DOHH2 (cell line): ENCODE measurements at regions not wholly inside any gene's neighbourhood (a gene's known extent, or its start where the extent isn't known, plus 50 kb on each side); places are given as distances from the start of the nearest gene placed in this dataset.

Experiments
- H3F3A ChIP-seq: fragments of 200-600 bp; sonication (generic), shearing (Covaris generic); 2 replicates; pipeline ENCODE4 v1.6.0; 2016; ENCODE audit warnings: antibody characterized with exemption, mild to moderate bottlenecking; ENCODE audit not compliant: control insufficient read depth, insufficient read depth
- H3K27ac ChIP-seq: fragments of 200-600 bp; sonication (generic); 2 replicates; pipeline ENCODE4 v1.5.1; 2014; ENCODE audit warnings: low read depth, mild to moderate bottlenecking, low read length, moderate library complexity
- H3K27me3 ChIP-seq: fragments of 200-600 bp; sonication (generic); 2 replicates; pipeline ENCODE4 v1.6.1; 2014; ENCODE audit warnings: mild to moderate bottlenecking, low read length, mixed read lengths; ENCODE audit not compliant: control insufficient read depth
- H3K36me3 ChIP-seq: fragments of 200-600 bp; sonication (generic); 2 replicates; pipeline ENCODE4 v1.6.1; 2014; ENCODE audit warnings: mild to moderate bottlenecking, low read length, moderate library complexity, mixed read lengths; ENCODE audit not compliant: control insufficient read depth
- H3K4me1 ChIP-seq: fragments of 200-600 bp; sonication (generic); 2 replicates; pipeline ENCODE4 v1.6.1; 2014; ENCODE audit warnings: mild to moderate bottlenecking, low read length, mixed read lengths; ENCODE audit not compliant: control insufficient read depth
- H3K4me2 ChIP-seq: fragments of 200-600 bp; sonication (generic); 2 replicates; pipeline ENCODE4 v1.6.0; 2014; ENCODE audit warnings: mild to moderate bottlenecking, low read length, moderate library complexity
- H3K4me3 ChIP-seq: fragments of 200-600 bp; sonication (generic); 2 replicates; pipeline ENCODE4 v1.5.1; 2014; ENCODE audit warnings: mild to moderate bottlenecking, low read length, mixed read lengths
- H3K79me2 ChIP-seq: fragments of 200-600 bp; sonication (generic); 2 replicates; pipeline ENCODE4 v1.6.1; 2014; ENCODE audit warnings: mild to moderate bottlenecking, low read length, mixed read lengths; ENCODE audit not compliant: control insufficient read depth
- H3K9me2 ChIP-seq: fragments of 200-600 bp; sonication (generic); replicated peaks from 2 replicates; pipeline ENCODE4 v1.6.1; 2014; ENCODE audit warnings: mild to moderate bottlenecking, low read length, mixed read lengths; ENCODE audit not compliant: control insufficient read depth
- H3K9me3 ChIP-seq: fragments of 200-600 bp; sonication (generic); 2 replicates; pipeline ENCODE4 v1.6.1; 2014; ENCODE audit warnings: antibody characterized with exemption, low read length, mixed read lengths; ENCODE audit not compliant: control insufficient read depth, insufficient read depth
- H4K20me1 ChIP-seq: fragments of 200-600 bp; sonication (generic); 2 replicates; pipeline ENCODE4 v1.6.0; 2014; ENCODE audit warnings: low read depth, mild to moderate bottlenecking, antibody characterized with exemption, low read length, moderate library complexity; ENCODE audit not compliant: control insufficient read depth, insufficient read depth
- CTCF ChIP-seq: fragments of 200-600 bp; sonication (generic); IDR thresholded peaks from one replicate; pipeline ENCODE4 v1.5.1; 2014; ENCODE audit warnings: antibody characterized with exemption, mild to moderate bottlenecking, low read depth, low read length; ENCODE audit not compliant: poor library complexity, severe bottlenecking
- EZH2phosphoT487 ChIP-seq: fragments of 200-600 bp; sonication (generic); IDR thresholded peaks from 2 replicates; pipeline ENCODE4 v1.6.1; 2017; ENCODE audit warnings: borderline replicate concordance, mild to moderate bottlenecking, antibody characterized with exemption, low read length, moderate library complexity, mixed read lengths

- no peaks in the 10 kb centered on the region for H3K36me3 ChIP-seq
- no peak overlapping the region for H3K4me3 ChIP-seq
- no peak overlapping the region for H3K4me2 ChIP-seq
- H3K79me2 ChIP-seq = no peaks in the 10 kb centered on the region
- no peak for TF ChIP-seq CTCF
- TF ChIP-seq EZH2phosphoT487 = no peak
- no peaks in the 10 kb centered on the region for H3K9me2 ChIP-seq
- H3K27me3 ChIP-seq = no peaks in the 10 kb centered on the region
- no peaks in the 10 kb centered on the region for H3F3A ChIP-seq
- H3K9me3 ChIP-seq = no peaks in the 10 kb centered on the region
- no peaks in the 10 kb centered on the region for H4K20me1 ChIP-seq
- no peak overlapping the region for H3K27ac ChIP-seq
- no peaks in the 10 kb centered on the region for H3K4me1 ChIP-seq
Observed at GRCh38 chr16:87221633-87222032, 95.6 kb downstream of the C16orf95 start.

GRCh38 chr16:87222335-87222734 is 94.9 kb downstream of the C16orf95 start:
- Histone ChIP-seq H3K27ac (no peak overlapping the region), H4K20me1 (no peaks in the 10 kb centered on the region), H3K79me2 (no peaks in the 10 kb centered on the region), H3K36me3 (no peaks in the 10 kb centered on the region), H3K4me1 (no peaks in the 10 kb centered on the region), H3K9me3 (no peaks in the 10 kb centered on the region), H3K27me3 (no peaks in the 10 kb centered on the region), H3K4me3 (no peak overlapping the region), H3K4me2 (no peak overlapping the region), H3F3A (no peaks in the 10 kb centered on the region), H3K9me2 (no peaks in the 10 kb centered on the region)
- no peak for TF ChIP-seq EZH2phosphoT487
- TF ChIP-seq CTCF = no peak

- TF ChIP-seq CTCF (no peak), EZH2phosphoT487 (no peak)
- H3K27ac ChIP-seq = no peak overlapping the region
- H3K9me3 ChIP-seq = no peaks in the 10 kb centered on the region
- H3F3A ChIP-seq = no peaks in the 10 kb centered on the region
- no peaks in the 10 kb centered on the region for H3K36me3 ChIP-seq
- no peaks in the 10 kb centered on the region for H3K27me3 ChIP-seq
- no peaks in the 10 kb centered on the region for H3K4me1 ChIP-seq
- no peak overlapping the region for H3K4me2 ChIP-seq
- no peaks in the 10 kb centered on the region for H4K20me1 ChIP-seq
- no peaks in the 10 kb centered on the region for H3K9me2 ChIP-seq
- H3K79me2 ChIP-seq = no peaks in the 10 kb centered on the region
- no peak overlapping the region for H3K4me3 ChIP-seq
Observed at GRCh38 chr16:87223656-87224248, 93.4 kb downstream of the C16orf95 start.
